ENCODE measurements at regions not wholly inside any gene's neighbourhood (a gene's known extent, or its start where the extent isn't known, plus 50 kb on each side); places are given as distances from the start of the nearest gene placed in this dataset.
"Not testable (repeated sequence)": the region's sequence is repeated elsewhere in the genome, so short reads cannot be mapped to it uniquely, and the experiment has no call there.

- no peak overlapping the region for H3K9ac ChIP-seq (ENCODE audit: low read depth, low read length)
- H3K4me1 ChIP-seq (ENCODE audit: control insufficient read depth, insufficient read depth, low read length): peaks cover 3% of the 10 kb centered on the region
- no peaks in the 10 kb centered on the region for H3K27me3 ChIP-seq (ENCODE audit: control insufficient read depth, insufficient read depth, low read length)
- no peaks in the 10 kb centered on the region for H3K36me3 ChIP-seq (ENCODE audit: insufficient read depth, low read length)
- no peak overlapping the region for H3K4me2 ChIP-seq (ENCODE audit: low read length)
- no peaks in the 10 kb centered on the region for H3K9me3 ChIP-seq (replicated peaks; ENCODE audit: low read length)
- H3K4me3 ChIP-seq (ENCODE audit: low read length): no peak overlapping the region
These were observed 317.3 kb upstream of the CFAP20DC start for GRCh38 chr3:59367150-59367549.

- Histone ChIP-seq H3K4me2 (ENCODE audit: low read length) (no peak overlapping the region), H3K36me3 (ENCODE audit: insufficient read depth, low read length) (no peaks in the 10 kb centered on the region), H3K4me3 (ENCODE audit: low read length) (no peak overlapping the region), H3K9ac (ENCODE audit: low read depth, low read length) (no peak overlapping the region), H3K9me3 (replicated peaks; ENCODE audit: low read length) (no peaks in the 10 kb centered on the region), H3K4me1 (ENCODE audit: control insufficient read depth, insufficient read depth, low read length) (peaks cover 3% of the 10 kb centered on the region), H3K27me3 (ENCODE audit: control insufficient read depth, insufficient read depth, low read length) (no peaks in the 10 kb centered on the region)
These were observed 316.4 kb upstream of the CFAP20DC start for GRCh38 chr3:59366218-59366617.

DNA sequence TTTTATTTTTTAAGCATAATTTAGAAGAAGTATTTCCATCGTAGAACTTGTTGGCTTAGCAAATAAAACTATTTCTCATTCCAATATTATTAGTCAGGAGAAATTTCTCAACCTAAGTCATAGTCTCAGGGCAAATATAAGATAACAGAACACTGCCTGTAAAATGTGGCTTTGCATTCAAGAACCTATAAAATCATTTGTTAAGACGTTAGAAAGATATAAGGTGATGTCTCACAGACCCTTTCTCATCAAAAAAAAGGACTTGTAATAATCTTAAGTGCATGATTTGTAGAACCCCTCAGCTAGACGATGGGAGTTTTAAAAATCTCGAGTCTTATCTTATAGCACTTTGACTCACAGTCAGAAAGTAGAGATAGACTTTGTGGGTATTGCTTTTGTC, 314.7 kb upstream of the CFAP20DC start:
- no peaks in the 10 kb centered on the region for H3K36me3 ChIP-seq (ENCODE audit: insufficient read depth, low read length)
- H3K4me1 ChIP-seq (ENCODE audit: control insufficient read depth, insufficient read depth, low read length): peaks cover 3% of the 10 kb centered on the region
- no peak overlapping the region for H3K4me2 ChIP-seq (ENCODE audit: low read length)
- no peaks in the 10 kb centered on the region for H3K9me3 ChIP-seq (replicated peaks; ENCODE audit: low read length)
- no peaks in the 10 kb centered on the region for H3K27me3 ChIP-seq (ENCODE audit: control insufficient read depth, insufficient read depth, low read length)
- no peak overlapping the region for H3K9ac ChIP-seq (ENCODE audit: low read depth, low read length)
- H3K4me3 ChIP-seq (ENCODE audit: low read length): no peak overlapping the region

DNA sequence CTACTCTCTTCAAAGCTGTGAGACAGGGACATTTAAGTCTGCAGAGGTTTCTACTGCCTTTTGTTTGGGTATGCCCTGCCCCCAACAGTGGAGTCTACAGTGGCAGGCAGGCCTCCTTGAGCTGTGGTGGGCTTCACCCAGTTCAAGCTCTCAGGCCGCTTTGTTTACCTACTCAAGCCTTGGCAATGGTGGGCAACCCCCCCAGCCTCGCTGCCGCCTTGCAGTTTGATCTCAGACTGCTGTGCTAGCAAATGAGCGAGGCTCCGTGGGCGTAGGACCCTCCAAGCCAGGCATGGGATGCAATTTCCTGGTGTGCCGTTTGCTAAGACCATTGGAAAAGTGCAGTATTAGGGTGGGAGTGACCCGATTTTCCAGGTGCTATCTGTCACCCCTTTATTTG, 310.5 kb upstream of the CFAP20DC start:
- not testable (repeated sequence) for H3K9ac ChIP-seq (ENCODE audit: low read depth, low read length); H3K36me3 ChIP-seq (ENCODE audit: insufficient read depth, low read length); H3K27me3 ChIP-seq (ENCODE audit: control insufficient read depth, insufficient read depth, low read length); H3K4me1 ChIP-seq (ENCODE audit: control insufficient read depth, insufficient read depth, low read length); H3K4me2 ChIP-seq (ENCODE audit: low read length); H3K4me3 ChIP-seq (ENCODE audit: low read length); H3K9me3 ChIP-seq (replicated peaks; ENCODE audit: low read length)

DNA sequence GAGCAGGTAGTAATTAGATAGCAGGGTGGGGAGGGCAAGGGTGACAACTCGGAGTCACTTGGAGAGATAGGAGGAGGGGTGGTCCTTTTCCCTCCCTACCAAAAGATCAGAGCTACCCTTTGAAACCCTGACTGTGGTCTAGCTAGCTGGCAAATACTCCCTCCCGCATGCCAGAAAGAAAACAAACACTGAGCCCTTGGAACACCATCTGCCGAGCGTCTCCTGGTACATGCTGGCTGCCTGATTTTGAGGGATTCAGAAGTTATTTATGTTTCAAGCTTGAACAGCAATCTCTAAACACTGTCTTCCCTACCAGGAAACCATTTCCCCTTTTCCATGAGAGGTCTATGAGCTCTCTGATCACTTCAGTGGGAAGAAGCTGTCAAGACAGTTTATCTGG, 291.6 kb upstream of the CFAP20DC start:
- Histone ChIP-seq H3K36me3 (ENCODE audit: insufficient read depth, low read length) (no peaks in the 10 kb centered on the region), H3K27me3 (ENCODE audit: control insufficient read depth, insufficient read depth, low read length) (no peaks in the 10 kb centered on the region), H3K4me2 (ENCODE audit: low read length) (no peak overlapping the region), H3K9ac (ENCODE audit: low read depth, low read length) (no peak overlapping the region), H3K9me3 (replicated peaks; ENCODE audit: low read length) (no peaks in the 10 kb centered on the region), H3K4me1 (ENCODE audit: control insufficient read depth, insufficient read depth, low read length) (no peaks in the 10 kb centered on the region), H3K4me3 (ENCODE audit: low read length) (no peak overlapping the region)

DNA sequence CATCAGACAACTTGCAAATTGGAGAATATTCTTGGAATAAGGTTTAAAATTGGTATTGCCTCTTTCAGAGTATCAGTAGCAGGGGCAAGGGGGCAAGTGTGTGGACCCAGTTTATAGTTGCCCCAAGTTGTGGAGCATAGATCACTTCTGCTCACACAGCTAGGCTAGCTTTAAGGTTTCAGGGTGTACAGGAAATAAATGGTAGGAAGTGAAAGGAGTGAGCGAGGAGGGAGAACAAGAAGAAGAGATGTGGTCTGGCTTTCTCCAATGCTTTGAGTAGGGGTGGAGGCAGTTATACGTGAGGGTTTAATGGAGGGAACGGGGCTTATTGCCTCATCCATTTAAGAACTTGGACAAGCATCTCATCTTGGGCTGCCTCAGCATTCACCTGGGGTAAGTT, 290.0 kb upstream of the CFAP20DC start:
- H3K9ac ChIP-seq (ENCODE audit: low read depth, low read length): no peak overlapping the region
- H3K9me3 ChIP-seq (replicated peaks; ENCODE audit: low read length): no peaks in the 10 kb centered on the region
- no peak overlapping the region for H3K4me2 ChIP-seq (ENCODE audit: low read length)
- no peaks in the 10 kb centered on the region for H3K27me3 ChIP-seq (ENCODE audit: control insufficient read depth, insufficient read depth, low read length)
- no peak overlapping the region for H3K4me3 ChIP-seq (ENCODE audit: low read length)
- H3K36me3 ChIP-seq (ENCODE audit: insufficient read depth, low read length): no peaks in the 10 kb centered on the region
- H3K4me1 ChIP-seq (ENCODE audit: control insufficient read depth, insufficient read depth, low read length): no peaks in the 10 kb centered on the region

DNA sequence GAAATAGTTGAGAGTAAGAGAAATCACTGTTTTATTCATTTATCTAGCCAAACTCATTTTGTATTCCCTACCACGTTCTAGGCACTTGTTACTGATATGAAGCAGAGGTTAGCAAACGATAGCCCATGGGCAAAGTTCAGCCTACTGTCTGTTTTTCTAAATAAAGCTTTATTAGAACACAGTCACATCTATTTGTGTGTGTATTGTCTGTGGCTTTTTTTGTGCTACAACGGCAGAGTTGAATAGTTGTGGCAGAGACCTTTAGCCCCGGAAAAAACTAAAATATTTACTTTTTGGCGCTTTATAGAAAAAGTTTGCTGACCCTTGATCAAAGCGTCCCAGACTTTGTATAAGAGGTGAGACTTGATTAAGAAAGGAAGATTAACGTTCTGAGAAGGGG, 289.1 kb upstream of the CFAP20DC start:
- Histone ChIP-seq H3K9me3 (replicated peaks; ENCODE audit: low read length) (no peaks in the 10 kb centered on the region), H3K4me1 (ENCODE audit: control insufficient read depth, insufficient read depth, low read length) (no peaks in the 10 kb centered on the region), H3K4me3 (ENCODE audit: low read length) (no peak overlapping the region), H3K36me3 (ENCODE audit: insufficient read depth, low read length) (no peaks in the 10 kb centered on the region), H3K27me3 (ENCODE audit: control insufficient read depth, insufficient read depth, low read length) (no peaks in the 10 kb centered on the region), H3K9ac (ENCODE audit: low read depth, low read length) (no peak overlapping the region), H3K4me2 (ENCODE audit: low read length) (no peak overlapping the region)

- Histone ChIP-seq H3K36me3 (ENCODE audit: insufficient read depth, low read length) (no peaks in the 10 kb centered on the region), H3K4me3 (ENCODE audit: low read length) (no peak overlapping the region), H3K9me3 (replicated peaks; ENCODE audit: low read length) (no peaks in the 10 kb centered on the region), H3K9ac (ENCODE audit: low read depth, low read length) (no peak overlapping the region), H3K4me1 (ENCODE audit: control insufficient read depth, insufficient read depth, low read length) (peaks cover 6% of the 10 kb centered on the region), H3K4me2 (ENCODE audit: low read length) (no peak overlapping the region), H3K27me3 (ENCODE audit: control insufficient read depth, insufficient read depth, low read length) (no peaks in the 10 kb centered on the region)
These were observed 285.5 kb upstream of the CFAP20DC start for GRCh38 chr3:59335338-59335737.

DNA sequence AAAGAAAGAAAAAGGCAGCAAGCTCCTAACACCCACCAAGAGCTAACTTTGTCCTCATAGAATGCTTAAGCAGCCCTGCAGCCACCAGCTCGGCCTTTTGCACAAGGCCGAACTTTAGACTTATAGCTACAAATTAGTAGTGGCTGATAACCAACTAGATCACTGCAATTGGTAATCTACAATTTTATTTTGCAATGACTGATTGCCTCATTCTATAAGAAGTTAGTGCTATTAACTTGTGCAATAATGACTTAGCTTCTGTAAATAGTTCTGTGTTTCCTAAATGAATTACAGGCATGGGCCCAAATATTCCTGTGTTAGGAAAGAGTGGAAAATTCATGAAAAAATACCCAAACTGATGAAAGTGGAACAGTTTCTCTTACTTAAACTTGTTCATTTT, 284.8 kb upstream of the CFAP20DC start:
- Histone ChIP-seq H3K4me1 (ENCODE audit: control insufficient read depth, insufficient read depth, low read length) (peaks cover 6% of the 10 kb centered on the region), H3K9me3 (replicated peaks; ENCODE audit: low read length) (no peaks in the 10 kb centered on the region), H3K9ac (ENCODE audit: low read depth, low read length) (no peak overlapping the region), H3K4me2 (ENCODE audit: low read length) (no peak overlapping the region), H3K27me3 (ENCODE audit: control insufficient read depth, insufficient read depth, low read length) (no peaks in the 10 kb centered on the region), H3K4me3 (ENCODE audit: low read length) (no peak overlapping the region), H3K36me3 (ENCODE audit: insufficient read depth, low read length) (no peaks in the 10 kb centered on the region)

GRCh38 chr3:59327376-59327808, 277.6 kb upstream of the CFAP20DC start:
- H3K9me3 ChIP-seq (replicated peaks; ENCODE audit: low read length): no peaks in the 10 kb centered on the region
- H3K4me2 ChIP-seq (ENCODE audit: low read length): no peak overlapping the region
- no peaks in the 10 kb centered on the region for H3K36me3 ChIP-seq (ENCODE audit: insufficient read depth, low read length)
- H3K4me1 ChIP-seq (ENCODE audit: control insufficient read depth, insufficient read depth, low read length): peaks cover under 1% of the 10 kb centered on the region
- H3K9ac ChIP-seq (ENCODE audit: low read depth, low read length): no peak overlapping the region
- no peak overlapping the region for H3K4me3 ChIP-seq (ENCODE audit: low read length)
- H3K27me3 ChIP-seq (ENCODE audit: control insufficient read depth, insufficient read depth, low read length): no peaks in the 10 kb centered on the region

GRCh38 chr3:59326246-59327024, 276.6 kb upstream of the CFAP20DC start:
- H3K4me3 ChIP-seq (ENCODE audit: low read length): no peak overlapping the region
- no peaks in the 10 kb centered on the region for H3K9me3 ChIP-seq (replicated peaks; ENCODE audit: low read length)
- H3K36me3 ChIP-seq (ENCODE audit: insufficient read depth, low read length): no peaks in the 10 kb centered on the region
- H3K4me2 ChIP-seq (ENCODE audit: low read length): no peak overlapping the region
- H3K9ac ChIP-seq (ENCODE audit: low read depth, low read length): no peak overlapping the region
- H3K27me3 ChIP-seq (ENCODE audit: control insufficient read depth, insufficient read depth, low read length): no peaks in the 10 kb centered on the region
- no peaks in the 10 kb centered on the region for H3K4me1 ChIP-seq (ENCODE audit: control insufficient read depth, insufficient read depth, low read length)

DNA sequence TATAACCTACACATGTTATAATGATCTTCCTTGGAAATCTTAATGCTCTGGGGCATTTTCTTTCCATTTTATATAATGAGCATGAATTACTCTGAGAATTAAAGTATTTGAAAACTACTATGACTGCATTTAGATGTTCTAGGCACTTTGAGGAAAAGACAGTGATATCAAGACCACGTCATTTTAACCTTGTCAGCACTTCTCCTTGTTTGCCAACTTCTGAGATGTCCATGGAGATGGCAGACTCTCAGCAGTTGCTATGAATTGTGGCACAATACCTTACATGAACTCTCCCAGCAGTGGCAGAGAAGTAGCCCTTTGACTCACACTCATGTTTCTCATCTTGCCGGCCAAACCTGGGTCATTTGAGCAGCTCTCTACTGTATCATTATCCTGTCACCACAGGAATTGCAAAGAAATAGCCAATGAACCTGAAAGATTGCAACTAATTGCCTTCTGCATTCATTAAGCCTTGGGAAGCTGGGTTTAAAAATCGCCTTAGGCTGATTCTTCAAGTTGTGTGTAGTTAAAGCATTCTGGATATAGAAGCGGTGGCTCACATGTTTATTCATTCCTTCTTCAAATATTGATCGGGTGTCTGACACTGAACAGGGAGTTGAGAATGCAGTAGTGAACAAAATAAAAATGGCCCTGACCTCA, 272.2 kb upstream of the CFAP20DC start:
- no peaks in the 10 kb centered on the region for H3K4me1 ChIP-seq (ENCODE audit: control insufficient read depth, insufficient read depth, low read length)
- H3K4me3 ChIP-seq (ENCODE audit: low read length): no peak overlapping the region
- no peak overlapping the region for H3K9ac ChIP-seq (ENCODE audit: low read depth, low read length)
- H3K4me2 ChIP-seq (ENCODE audit: low read length): no peak overlapping the region
- H3K27me3 ChIP-seq (ENCODE audit: control insufficient read depth, insufficient read depth, low read length): no peaks in the 10 kb centered on the region
- H3K36me3 ChIP-seq (ENCODE audit: insufficient read depth, low read length): no peaks in the 10 kb centered on the region
- H3K9me3 ChIP-seq (replicated peaks; ENCODE audit: low read length): no peaks in the 10 kb centered on the region
